ENCODE measurements at regions not wholly inside any gene's neighbourhood (a gene's known extent, or its start where the extent isn't known, plus 50 kb on each side); places are given as distances from the start of the nearest gene placed in this dataset.

DNA sequence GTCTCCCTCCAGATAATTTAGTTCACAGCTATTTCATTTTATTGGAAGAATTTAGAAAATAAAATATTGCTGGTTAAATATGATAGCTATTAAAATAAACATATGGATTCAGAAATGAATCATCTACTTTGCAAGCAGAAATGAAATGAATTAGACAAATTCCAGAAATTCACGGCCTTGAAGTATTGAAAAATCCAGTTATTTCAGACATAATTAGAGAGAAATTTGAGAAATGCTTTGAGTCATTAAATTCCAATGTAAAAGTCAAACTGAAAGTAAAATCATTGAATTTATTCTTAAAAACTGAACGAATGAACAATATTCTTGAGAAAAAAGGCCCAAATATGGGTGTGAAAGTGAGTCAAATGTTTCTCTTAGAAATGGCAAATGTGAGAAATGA lies 632.6 kb upstream of the EDIL3 start:
- DNase-seq (ENCODE audit: low spot score), result no peak
- Histone ChIP-seq H2AK5ac (ENCODE audit: low read depth, low read length) (no peak overlapping the region), H3K9me3 (replicated peaks in 1 of 2; ENCODE audit: control insufficient read depth in 2 of 2, insufficient read depth in 1 of 2, low read depth in 1 of 2, low read length in 2 of 2) (no peaks in the 10 kb centered on the region), H3K9ac (ENCODE audit: low read depth, low read length, poor library complexity) (no peak overlapping the region), H3K79me1 (ENCODE audit: low read depth, low read length) (no peaks in the 10 kb centered on the region), H3K4me1 (ENCODE audit: control insufficient read depth in 2 of 2, insufficient read depth in 1 of 2, low read depth in 1 of 2, low read length in 2 of 2) (no peaks in the 10 kb centered on the region), H4K91ac (ENCODE audit: low read depth, low read length, poor library complexity) (no peak overlapping the region), H3K4me2 (ENCODE audit: insufficient read depth, low read length, poor library complexity, severe bottlenecking) (no peak overlapping the region), H3K4me3 (ENCODE audit: low read length in 2 of 2) (no peak overlapping the region), H2AFZ (ENCODE audit: low read length) (no peak overlapping the region), H3K27me3 (ENCODE audit: control insufficient read depth in 3 of 3, insufficient read depth in 3 of 3, low read depth in 1 of 3, low read length in 3 of 3) (no peaks in the 10 kb centered on the region), H3K27ac (replicated peaks; ENCODE audit: low read length) (no peak overlapping the region), H2BK15ac (ENCODE audit: low read length) (no peak overlapping the region), H3K23ac (ENCODE audit: low read depth, low read length, poor library complexity) (no peak overlapping the region), H2BK5ac (ENCODE audit: low read length) (no peak overlapping the region), H3K36me3 (replicated peaks in 1 of 2; ENCODE audit: control insufficient read depth in 2 of 2, insufficient read depth in 2 of 2, low read length in 2 of 2) (no peaks in the 10 kb centered on the region), H2BK120ac (ENCODE audit: low read depth, low read length) (no peak overlapping the region), H2BK12ac (ENCODE audit: low read length) (no peak overlapping the region), H3K18ac (ENCODE audit: low read length) (no peak overlapping the region), H3K14ac (ENCODE audit: low read length) (no peak overlapping the region), H4K8ac (ENCODE audit: low read depth, low read length) (no peak overlapping the region), H3K4ac (ENCODE audit: low read length) (no peak overlapping the region)
- no CpG with 5 or more reads among the region's 2 CpGs for WGBS, 2 donors (ENCODE audit: extremely low coverage in 2 of 2, insufficient read length in 2 of 2, insufficient replicate concordance in 1 of 2)

DNA sequence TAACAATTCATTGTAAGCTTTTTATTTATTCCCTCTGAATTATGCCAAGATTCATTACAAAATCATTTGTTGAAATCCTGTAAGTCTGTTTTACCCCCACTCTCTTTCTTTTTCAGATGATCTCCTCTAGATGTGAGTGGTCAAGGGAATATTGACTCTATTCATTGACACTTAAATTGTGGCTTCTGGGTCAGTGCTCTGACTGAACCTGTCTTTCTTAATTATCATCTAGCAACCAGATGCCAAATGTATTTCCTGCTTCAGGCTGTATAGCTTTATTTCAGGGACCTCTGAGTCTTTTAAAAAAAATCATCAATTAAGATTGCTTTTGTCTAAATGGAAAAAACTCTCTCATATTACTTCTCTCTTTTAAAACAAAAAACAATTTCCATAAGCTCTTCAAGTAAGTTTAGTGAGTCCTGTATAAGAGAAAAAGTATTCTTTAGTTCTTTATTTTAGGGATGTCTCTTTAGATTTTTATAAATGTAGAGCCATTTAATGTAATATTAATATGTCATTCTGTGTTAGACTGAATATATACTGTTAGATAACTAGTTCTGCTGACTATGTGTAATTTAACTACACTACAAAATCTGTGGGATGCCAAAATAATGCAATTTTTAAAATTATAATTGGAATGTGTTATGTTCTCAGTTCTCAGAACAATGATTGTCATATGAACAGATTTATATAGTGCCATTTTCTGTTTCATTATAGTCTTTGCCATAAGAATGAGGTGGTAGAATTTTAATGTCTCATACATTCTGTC lies 645.8 kb upstream of the EDIL3 start:
- no peak for DNase-seq (ENCODE audit: low spot score)
- Histone ChIP-seq H2BK5ac (ENCODE audit: low read length) (no peak overlapping the region), H4K91ac (ENCODE audit: low read depth, low read length, poor library complexity) (no peak overlapping the region), H3K4me1 (ENCODE audit: control insufficient read depth in 2 of 2, insufficient read depth in 1 of 2, low read depth in 1 of 2, low read length in 2 of 2) (peaks cover 0 to 5% of the 10 kb centered on the region in 2 donors), H3K36me3 (replicated peaks in 1 of 2; ENCODE audit: control insufficient read depth in 2 of 2, insufficient read depth in 2 of 2, low read length in 2 of 2) (no peaks in the 10 kb centered on the region), H3K4me2 (ENCODE audit: insufficient read depth, low read length, poor library complexity, severe bottlenecking) (no peak overlapping the region), H3K79me1 (ENCODE audit: low read depth, low read length) (no peaks in the 10 kb centered on the region), H2AFZ (ENCODE audit: low read length) (no peak overlapping the region), H3K14ac (ENCODE audit: low read length) (no peak overlapping the region), H3K27me3 (ENCODE audit: control insufficient read depth in 3 of 3, insufficient read depth in 3 of 3, low read depth in 1 of 3, low read length in 3 of 3) (no peaks in the 10 kb centered on the region), H2BK120ac (ENCODE audit: low read depth, low read length) (no peak overlapping the region), H3K18ac (ENCODE audit: low read length) (no peak overlapping the region), H3K9me3 (replicated peaks in 1 of 2; ENCODE audit: control insufficient read depth in 2 of 2, insufficient read depth in 1 of 2, low read depth in 1 of 2, low read length in 2 of 2) (no peaks in the 10 kb centered on the region), H2AK5ac (ENCODE audit: low read depth, low read length) (no peak overlapping the region), H2BK15ac (ENCODE audit: low read length) (no peak overlapping the region), H2BK12ac (ENCODE audit: low read length) (no peak overlapping the region), H3K23ac (ENCODE audit: low read depth, low read length, poor library complexity) (no peak overlapping the region), H3K27ac (replicated peaks; ENCODE audit: low read length) (no peak overlapping the region), H3K4ac (ENCODE audit: low read length) (no peak overlapping the region), H3K9ac (ENCODE audit: low read depth, low read length, poor library complexity) (no peak overlapping the region), H3K4me3 (ENCODE audit: low read length in 2 of 2) (no peak overlapping the region), H4K8ac (ENCODE audit: low read depth, low read length) (no peak overlapping the region)

DNA sequence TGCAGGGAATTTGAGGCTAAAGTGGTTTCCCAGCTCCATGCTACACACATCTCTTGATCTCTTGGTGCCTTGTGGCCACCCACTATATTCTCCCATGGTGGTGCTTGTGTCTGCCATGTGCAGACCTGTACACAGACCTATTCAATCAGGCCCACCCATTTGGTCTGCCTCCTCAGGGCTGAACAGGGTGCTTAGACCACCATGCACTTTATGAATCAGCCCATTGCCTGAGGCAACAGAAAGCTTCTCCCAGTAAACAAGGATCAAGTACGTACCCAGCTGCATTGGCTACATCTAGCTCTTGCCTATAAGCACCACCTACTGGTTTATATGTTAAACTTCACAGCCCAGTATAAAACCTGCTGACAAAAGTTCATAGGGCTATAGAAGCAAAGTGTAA lies 664.3 kb upstream of the EDIL3 start:
- no peak overlapping the region for H2BK12ac ChIP-seq (ENCODE audit: low read length)
- no peak overlapping the region for H3K4me2 ChIP-seq (ENCODE audit: insufficient read depth, low read length, poor library complexity, severe bottlenecking)
- H3K4me3 ChIP-seq (ENCODE audit: low read length in 2 of 2), result no peak overlapping the region
- H3K4me1 ChIP-seq (ENCODE audit: control insufficient read depth in 2 of 2, insufficient read depth in 1 of 2, low read depth in 1 of 2, low read length in 2 of 2), result no peaks in the 10 kb centered on the region
- no peak overlapping the region for H3K4ac ChIP-seq (ENCODE audit: low read length)
- peak overlapping the region; percentile 31 for H2AK5ac ChIP-seq (ENCODE audit: low read depth, low read length)
- no peaks in the 10 kb centered on the region for H3K79me1 ChIP-seq (ENCODE audit: low read depth, low read length)
- no peak overlapping the region for H2BK5ac ChIP-seq (ENCODE audit: low read length)
- no CpG with 5 or more reads among the region's 1 CpG for WGBS, 2 donors (ENCODE audit: extremely low coverage in 2 of 2, insufficient read length in 2 of 2, insufficient replicate concordance in 1 of 2)
- no peaks in the 10 kb centered on the region for H3K27me3 ChIP-seq (ENCODE audit: control insufficient read depth in 3 of 3, insufficient read depth in 3 of 3, low read depth in 1 of 3, low read length in 3 of 3)
- no peak overlapping the region for H4K91ac ChIP-seq (ENCODE audit: low read depth, low read length, poor library complexity)
- peak; percentile 9 for DNase-seq (ENCODE audit: low spot score)
- peak overlapping the region; percentile 25 for H2AFZ ChIP-seq (ENCODE audit: low read length)
- no peaks in the 10 kb centered on the region for H3K36me3 ChIP-seq (replicated peaks in 1 of 2; ENCODE audit: control insufficient read depth in 2 of 2, insufficient read depth in 2 of 2, low read length in 2 of 2)
- H3K9ac ChIP-seq (ENCODE audit: low read depth, low read length, poor library complexity), result no peak overlapping the region
- H3K27ac ChIP-seq (replicated peaks; ENCODE audit: low read length), result no peak overlapping the region
- H2BK120ac ChIP-seq (ENCODE audit: low read depth, low read length), result no peak overlapping the region
- H3K18ac ChIP-seq (ENCODE audit: low read length), result no peak overlapping the region
- no peak overlapping the region for H4K8ac ChIP-seq (ENCODE audit: low read depth, low read length)
- no peak overlapping the region for H3K23ac ChIP-seq (ENCODE audit: low read depth, low read length, poor library complexity)
- no peak overlapping the region for H2BK15ac ChIP-seq (ENCODE audit: low read length)
- no peaks in the 10 kb centered on the region for H3K9me3 ChIP-seq (replicated peaks in 1 of 2; ENCODE audit: control insufficient read depth in 2 of 2, insufficient read depth in 1 of 2, low read depth in 1 of 2, low read length in 2 of 2)
- no peak overlapping the region for H3K14ac ChIP-seq (ENCODE audit: low read length)

DNA sequence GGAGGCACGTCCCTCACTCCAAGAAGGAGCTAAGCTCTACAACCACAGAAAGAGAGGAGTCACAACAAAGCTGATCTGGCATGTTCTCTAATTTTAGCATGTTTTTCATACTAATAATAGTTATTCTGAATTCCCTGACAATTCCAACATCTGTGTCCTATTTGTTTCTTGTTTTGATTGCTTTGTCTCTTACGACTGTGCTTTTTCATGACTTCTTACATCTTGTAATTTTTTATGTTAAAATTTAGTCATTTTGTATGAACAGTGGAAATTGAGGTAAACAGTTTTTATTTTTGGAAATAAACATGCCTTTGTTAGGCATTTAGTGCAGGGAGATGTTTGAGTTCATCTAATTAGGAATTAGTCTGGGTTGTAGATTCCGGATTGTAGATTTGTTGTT lies 668.1 kb upstream of the EDIL3 start:
- Histone ChIP-seq H3K79me1 (ENCODE audit: low read depth, low read length) (no peaks in the 10 kb centered on the region), H3K4me1 (ENCODE audit: control insufficient read depth in 2 of 2, insufficient read depth in 1 of 2, low read depth in 1 of 2, low read length in 2 of 2) (no peaks in the 10 kb centered on the region), H3K9ac (ENCODE audit: low read depth, low read length, poor library complexity) (no peak overlapping the region), H2BK5ac (ENCODE audit: low read length) (no peak overlapping the region), H3K9me3 (replicated peaks in 1 of 2; ENCODE audit: control insufficient read depth in 2 of 2, insufficient read depth in 1 of 2, low read depth in 1 of 2, low read length in 2 of 2) (no peaks in the 10 kb centered on the region), H2BK120ac (ENCODE audit: low read depth, low read length) (no peak overlapping the region), H4K91ac (ENCODE audit: low read depth, low read length, poor library complexity) (no peak overlapping the region), H3K36me3 (replicated peaks in 1 of 2; ENCODE audit: control insufficient read depth in 2 of 2, insufficient read depth in 2 of 2, low read length in 2 of 2) (no peaks in the 10 kb centered on the region), H3K14ac (ENCODE audit: low read length) (no peak overlapping the region), H3K23ac (ENCODE audit: low read depth, low read length, poor library complexity) (no peak overlapping the region), H3K4me2 (ENCODE audit: insufficient read depth, low read length, poor library complexity, severe bottlenecking) (no peak overlapping the region), H3K4ac (ENCODE audit: low read length) (no peak overlapping the region), H3K27me3 (ENCODE audit: control insufficient read depth in 3 of 3, insufficient read depth in 3 of 3, low read depth in 1 of 3, low read length in 3 of 3) (no peaks in the 10 kb centered on the region), H2AK5ac (ENCODE audit: low read depth, low read length) (no peak overlapping the region), H4K8ac (ENCODE audit: low read depth, low read length) (no peak overlapping the region), H3K27ac (replicated peaks; ENCODE audit: low read length) (no peak overlapping the region), H2BK15ac (ENCODE audit: low read length) (no peak overlapping the region), H3K18ac (ENCODE audit: low read length) (no peak overlapping the region), H2AFZ (ENCODE audit: low read length) (no peak overlapping the region), H3K4me3 (ENCODE audit: low read length in 2 of 2) (no peak overlapping the region), H2BK12ac (ENCODE audit: low read length) (no peak overlapping the region)
- no CpG with 5 or more reads among the region's 3 CpGs for WGBS, 2 donors (ENCODE audit: extremely low coverage in 2 of 2, insufficient read length in 2 of 2, insufficient replicate concordance in 1 of 2)
- no peak for DNase-seq (ENCODE audit: low spot score)

Data from neuronal stem cell (in vitro differentiated cells).